ENCODE measurements at regions not wholly inside any gene's neighbourhood (a gene's known extent, or its start where the extent isn't known, plus 50 kb on each side); places are given as distances from the start of the nearest gene placed in this dataset.
A peak's percentile ranks its signal among the peaks of the same experiment; 100 is the strongest.

GRCh38 chr15:94000606-94001005 lies 230.8 kb upstream of the MCTP2 start:
- ChIA-PET CTCF (no interaction called here), POLR2A (no interaction called here)
- no peak overlapping the region for H3K4me3 Mint-ChIP-seq

GRCh38 chr15:93997071-93997658 lies 234.2 kb upstream of the MCTP2 start:
- CTCF ChIA-PET = interaction anchor here (0.6 to 2.9 kb wide), 8 partner anchors 10 to 141 kb away, joined by 3 to 12 read pairs (median 4); no protein-coding TSS in a partner anchor
- no peaks in the 10 kb centered on the region for H3K27me3 Mint-ChIP-seq
- no peak overlapping the region for H3K27ac Mint-ChIP-seq
- no peak for DNase-seq
- intact Hi-C loops (cut with micrococcal nuclease) = no loop called here
- H3K9me3 Mint-ChIP-seq = no peaks in the 10 kb centered on the region
- no peaks in the 10 kb centered on the region for H3K36me3 Mint-ChIP-seq (ENCODE audit: low read depth)
- no peak overlapping the region for H3K4me3 Mint-ChIP-seq
- TF ChIP-seq CTCF (IDR thresholded peaks at IDR 0.05) = peak; percentile 81
- ATAC-seq = no peak
- H3K4me1 Mint-ChIP-seq (ENCODE audit: low read depth) = no peaks in the 10 kb centered on the region
- POLR2A ChIA-PET = no interaction called here

More at GRCh38 chr15:94000606-94001005, 230.8 kb upstream of the MCTP2 start:
- Mint-ChIP-seq H3K4me1 (ENCODE audit: low read depth) (no peaks in the 10 kb centered on the region), H3K27ac (no peak overlapping the region), H3K9me3 (no peaks in the 10 kb centered on the region), H3K27me3 (no peaks in the 10 kb centered on the region), H3K36me3 (ENCODE audit: low read depth) (no peaks in the 10 kb centered on the region)
- intact Hi-C loops (cut with micrococcal nuclease) = no loop called here
- TF ChIP-seq CTCF (IDR thresholded peaks at IDR 0.05) = no peak
- DNase-seq (no peak), ATAC-seq (no peak)

- peaks cover 18% of the 10 kb centered on the region for H3K4me1 Mint-ChIP-seq (ENCODE audit: low read depth)
- CTCF ChIA-PET = no interaction called here
- POLR2A ChIA-PET = no interaction called here
- H3K9me3 Mint-ChIP-seq = no peaks in the 10 kb centered on the region
- H3K27me3 Mint-ChIP-seq = no peaks in the 10 kb centered on the region
- intact Hi-C loops (cut with micrococcal nuclease) = no loop called here
- no peak for DNase-seq
- H3K36me3 Mint-ChIP-seq (ENCODE audit: low read depth) = no peaks in the 10 kb centered on the region
- H3K27ac Mint-ChIP-seq = no peak overlapping the region
- no peak for TF ChIP-seq CTCF (IDR thresholded peaks at IDR 0.05)
- no peak overlapping the region for H3K4me3 Mint-ChIP-seq
- no peak for ATAC-seq
These were observed 241.8 kb upstream of the MCTP2 start for GRCh38 chr15:93989440-93989998.

- CTCF ChIA-PET = interaction anchor here (1.0 to 1.2 kb wide), 2 partner anchors 10 to 22 kb away, joined by 4 read pairs; no protein-coding TSS in a partner anchor
- Mint-ChIP-seq H3K9me3 (no peaks in the 10 kb centered on the region), H3K4me3 (no peak overlapping the region), H3K27ac (no peak overlapping the region), H3K27me3 (no peaks in the 10 kb centered on the region), H3K36me3 (ENCODE audit: low read depth) (no peaks in the 10 kb centered on the region), H3K4me1 (ENCODE audit: low read depth) (peaks cover 18% of the 10 kb centered on the region)
- POLR2A ChIA-PET = interaction anchor here (1.0 kb wide), 1 partner anchor 20 kb away, joined by 3 read pairs; no protein-coding TSS in a partner anchor
- DNase-seq = peak; percentile 72
- intact Hi-C loops (cut with micrococcal nuclease) = no loop called here
- ATAC-seq = peak; percentile 92
- TF ChIP-seq CTCF (IDR thresholded peaks at IDR 0.05) = no peak
These were observed 244.3 kb upstream of the MCTP2 start for GRCh38 chr15:93987068-93987467.

GRCh38 chr15:93986400-93986984 lies 244.9 kb upstream of the MCTP2 start:
- no peak overlapping the region for H3K4me3 Mint-ChIP-seq
- peak; percentile 17 for ATAC-seq
- H3K4me1 Mint-ChIP-seq (ENCODE audit: low read depth) = peaks cover 18% of the 10 kb centered on the region
- no peaks in the 10 kb centered on the region for H3K36me3 Mint-ChIP-seq (ENCODE audit: low read depth)
- intact Hi-C loops (cut with micrococcal nuclease) = no loop called here
- ChIA-PET CTCF (interaction anchor here (1.0 kb wide), 1 partner anchor 23 kb away, joined by 4 read pairs; no protein-coding TSS in a partner anchor), POLR2A (interaction anchor here (1.0 kb wide), 1 partner anchor 20 kb away, joined by 3 read pairs; no protein-coding TSS in a partner anchor)
- no peak for DNase-seq
- no peaks in the 10 kb centered on the region for H3K27me3 Mint-ChIP-seq
- TF ChIP-seq CTCF (IDR thresholded peaks at IDR 0.05) = no peak
- H3K9me3 Mint-ChIP-seq = no peaks in the 10 kb centered on the region
- H3K27ac Mint-ChIP-seq = peak overlapping the region; percentile 16
